ENCODE measurements at regions not wholly inside any gene's neighbourhood (a gene's known extent, or its start where the extent isn't known, plus 50 kb on each side); places are given as distances from the start of the nearest gene placed in this dataset.

DNA sequence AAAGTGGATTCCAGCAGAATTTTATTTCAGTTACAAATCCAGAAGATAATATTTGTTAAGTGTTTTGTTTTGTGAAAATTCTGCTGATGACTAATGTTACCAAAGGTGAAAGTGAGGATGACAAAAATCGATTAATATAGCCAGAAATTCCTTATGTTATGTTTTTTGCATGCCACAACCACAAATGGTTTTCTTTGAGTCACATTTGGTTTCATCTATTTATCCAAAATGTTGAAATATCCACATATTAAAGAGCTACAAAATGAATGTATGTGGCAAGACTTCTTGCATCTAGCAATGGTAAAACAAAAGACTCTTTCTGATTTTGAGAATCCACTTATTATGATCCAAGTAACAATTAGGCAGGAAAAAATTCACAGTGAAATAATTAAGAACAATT is 150.1 kb upstream of the LRRC4C start:
- Histone ChIP-seq H3K27ac (ENCODE audit: insufficient read depth, low read depth, low read length) (no peak overlapping the region), H3K9ac (replicated peaks; ENCODE audit: extremely low read depth, insufficient read depth, low read length) (no peak overlapping the region), H3K9me1 (replicated peaks; ENCODE audit: control insufficient read depth, extremely low read depth, insufficient read depth, low read length) (no peaks in the 10 kb centered on the region), H3K36me3 (ENCODE audit: control insufficient read depth in 2 of 2, extremely low read depth in 1 of 2, insufficient read depth in 2 of 2, low read length in 2 of 2) (no peaks in the 10 kb centered on the region), H3K9me3 (replicated peaks; ENCODE audit: control insufficient read depth, insufficient read depth, low read length) (peaks cover 2% of the 10 kb centered on the region), H2AFZ (ENCODE audit: low read depth, low read length) (no peak overlapping the region), H4K20me1 (replicated peaks; ENCODE audit: control insufficient read depth, extremely low read depth, insufficient read depth, low read length) (no peaks in the 10 kb centered on the region), H3K79me2 (ENCODE audit: control insufficient read depth, insufficient read depth, low read length) (no peaks in the 10 kb centered on the region), H3K4me3 (replicated peaks in 1 of 3; ENCODE audit: insufficient read depth in 1 of 3, low read depth in 1 of 3, low read length in 3 of 3) (no peak overlapping the region), H3K4me1 (ENCODE audit: control insufficient read depth, extremely low read depth, insufficient read depth, low read length) (no peaks in the 10 kb centered on the region), H3K27me3 (ENCODE audit: control insufficient read depth in 2 of 2, insufficient read depth in 2 of 2, low read length in 2 of 2) (no peaks in the 10 kb centered on the region), H3K4me2 (ENCODE audit: insufficient read depth, low read length) (no peak overlapping the region)
- POLR2A ChIA-PET, result no interaction called here
- no peak for TF ChIP-seq POLR2A (IDR thresholded peaks at IDR 0.05; ENCODE audit: low read depth, low read length)
- no peak for TF ChIP-seq EZH2 (IDR thresholded peaks at IDR 0.05; ENCODE audit: borderline replicate concordance, low read depth, low read length, severe bottlenecking)
- no peak for TF ChIP-seq JUN (IDR thresholded peaks at IDR 0.05; ENCODE audit: borderline replicate concordance, insufficient read depth, insufficient read length, low read depth)
- TF ChIP-seq, protein P1, sequence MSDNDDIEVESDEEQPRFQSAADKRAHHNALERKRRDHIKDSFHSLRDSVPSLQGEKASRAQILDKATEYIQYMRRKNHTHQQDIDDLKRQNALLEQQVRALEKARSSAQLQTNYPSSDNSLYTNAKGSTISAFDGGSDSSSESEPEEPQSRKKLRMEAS (IDR thresholded peaks at IDR 0.05; ENCODE audit: insufficient read depth, insufficient read length), result no peak
- no peak for TF ChIP-seq GATA2 (IDR thresholded peaks at IDR 0.05; ENCODE audit: insufficient read depth, insufficient read length, low read depth, low read length)
- TF ChIP-seq FOS (IDR thresholded peaks at IDR 0.05; ENCODE audit: borderline replicate concordance, insufficient read depth, low read length), result no peak
- no peak for TF ChIP-seq POLR2AphosphoS5 (IDR thresholded peaks at IDR 0.05; ENCODE audit: insufficient read depth, low read depth, low read length)
- TF ChIP-seq MYC (IDR thresholded peaks at IDR 0.05; ENCODE audit: low read depth, low read length), result no peak
- TF ChIP-seq, protein P2, sequence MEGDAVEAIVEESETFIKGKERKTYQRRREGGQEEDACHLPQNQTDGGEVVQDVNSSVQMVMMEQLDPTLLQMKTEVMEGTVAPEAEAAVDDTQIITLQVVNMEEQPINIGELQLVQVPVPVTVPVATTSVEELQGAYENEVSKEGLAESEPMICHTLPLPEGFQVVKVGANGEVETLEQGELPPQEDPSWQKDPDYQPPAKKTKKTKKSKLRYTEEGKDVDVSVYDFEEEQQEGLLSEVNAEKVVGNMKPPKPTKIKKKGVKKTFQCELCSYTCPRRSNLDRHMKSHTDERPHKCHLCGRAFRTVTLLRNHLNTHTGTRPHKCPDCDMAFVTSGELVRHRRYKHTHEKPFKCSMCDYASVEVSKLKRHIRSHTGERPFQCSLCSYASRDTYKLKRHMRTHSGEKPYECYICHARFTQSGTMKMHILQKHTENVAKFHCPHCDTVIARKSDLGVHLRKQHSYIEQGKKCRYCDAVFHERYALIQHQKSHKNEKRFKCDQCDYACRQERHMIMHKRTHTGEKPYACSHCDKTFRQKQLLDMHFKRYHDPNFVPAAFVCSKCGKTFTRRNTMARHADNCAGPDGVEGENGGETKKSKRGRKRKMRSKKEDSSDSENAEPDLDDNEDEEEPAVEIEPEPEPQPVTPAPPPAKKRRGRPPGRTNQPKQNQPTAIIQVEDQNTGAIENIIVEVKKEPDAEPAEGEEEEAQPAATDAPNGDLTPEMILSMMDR (IDR thresholded peaks at IDR 0.05; ENCODE audit: extremely low read depth in 1 of 2, insufficient read depth in 1 of 2, low read depth in 1 of 2, low read length in 2 of 2), result no peak
- no peak for DNase-seq (ENCODE audit: low read depth, low spot score)
- intact Hi-C loops (cut with micrococcal nuclease), result no loop called here
- no TSS peak for BruUV-seq (replicated peaks)
- no peak for FAIRE-seq
- dilution Hi-C loops (cut with MboI; ENCODE audit: extremely low pct_ligation_motif_present, low sequenced_read_pairs), result no loop called here
- CTCF ChIA-PET, result no interaction called here

Measured in endothelial cell of umbilical vein (primary cell).